HepG2 (cell line): ENCODE measurements at regions not wholly inside any gene's neighbourhood (a gene's known extent, or its start where the extent isn't known, plus 50 kb on each side); places are given as distances from the start of the nearest gene placed in this dataset.

Source experiments
- ATAC-seq: fragments of 200-7000 bp; cut with Tn5 transposase; 3 replicates; pipeline ENCODE4 v1.9.1; 2020; ENCODE audit warnings: mild to moderate bottlenecking, moderate library complexity
- BruUV-seq: library from RNA; stranded (reverse); fragments of 400-500 nt; replicated peaks from 2 replicates; lab custom pipeline; 2021; lab: Mats Ljungman, UMichigan
- CTCF ChIA-PET: fragments of 300-600 bp; formaldehyde crosslinking; extraction: SDS; loops from one replicate; lab custom pipeline; 2021; ENCODE audit warnings: low total read pairs, inconsistent platforms, low intra/inter-chr PET ratio; lab: Yijun Ruan, JAX
- POLR2A ChIA-PET: fragments of 350-600 bp; sonication (Branson Sonifier 250); formaldehyde crosslinking; loops from one replicate; lab custom pipeline; 2020; ENCODE audit warnings: antibody characterized with exemption, inconsistent platforms; lab: Yijun Ruan, JAX
- DNase-seq: peaks from one replicate; pipeline ENCODE4 v3.0.0-alpha.2; 2015; ENCODE audit warnings: low spot score
- FAIRE-seq: peaks from 3 replicates; lab custom pipeline; 2011; peaks lifted over from hg19 to GRCh38; lab: Jason Lieb, UNC
- H2AFZ ChIP-seq: one replicate; pipeline ENCODE4 v1.6.1; 2011; ENCODE audit warnings: low read length, inconsistent platforms
- H3K27ac ChIP-seq: fragments of 300-600 bp; 3 replicates; pipeline ENCODE4 v1.8.0; 2011; ENCODE audit warnings: mixed run types, mild to moderate bottlenecking, mixed read lengths, low read length, inconsistent platforms; ENCODE audit not compliant: insufficient read depth; ENCODE audit errors: extremely low read length
- H3K27me3 ChIP-seq, 2 experiments: fragments of 200-600 bp in 1 of 2; 2 replicates in 1 of 2; 3 replicates in 1 of 2; pipeline versions ENCODE4 v1.6.0 to v1.8.0; 2011; ENCODE audit warnings: low read length in 2 of 2, mild to moderate bottlenecking in 2 of 2, moderate library complexity in 2 of 2, inconsistent platforms in 1 of 2; ENCODE audit not compliant: insufficient read depth in 2 of 2, control insufficient read depth in 1 of 2
- H3K36me3 ChIP-seq, 2 experiments: fragments of 200-600 bp in 1 of 2; replicated peaks in 1 of 2; 2 replicates in 1 of 2; 3 replicates in 1 of 2; pipeline versions ENCODE4 v1.5.1 to v1.8.0; 2011; ENCODE audit warnings: low read length in 2 of 2, inconsistent platforms in 1 of 2; ENCODE audit not compliant: insufficient read depth in 2 of 2, control insufficient read depth in 1 of 2
- H3K4me1 ChIP-seq: 2 replicates; pipeline ENCODE4 v1.5.1; 2012; ENCODE audit warnings: low read length, inconsistent platforms; ENCODE audit not compliant: insufficient read depth
- H3K4me2 ChIP-seq: 2 replicates; pipeline ENCODE4 v1.6.0; 2011; ENCODE audit warnings: low read depth, low read length, inconsistent platforms
- H3K4me3 ChIP-seq, 3 experiments: fragments of 200-600 bp in 1 of 3; sonication (generic), shearing (Covaris generic) in 1 of 3; replicated peaks in 1 of 3; 2 replicates each; pipeline ENCODE4 v1.5.1; 2011 to 2016; ENCODE audit warnings: low read length in 3 of 3, inconsistent platforms in 2 of 3, low read depth in 2 of 3, mild to moderate bottlenecking in 2 of 3, control low read depth in 1 of 3, mixed read lengths in 1 of 3; ENCODE audit not compliant: insufficient read depth in 1 of 3
- H3K79me2 ChIP-seq: one replicate; pipeline ENCODE4 v1.6.1; 2011; ENCODE audit warnings: low read length, inconsistent platforms; ENCODE audit not compliant: insufficient read depth
- H3K9ac ChIP-seq: 2 replicates; pipeline ENCODE4 v1.6.0; 2011; ENCODE audit warnings: mild to moderate bottlenecking, low read depth, low read length, inconsistent platforms; ENCODE audit not compliant: insufficient read depth
- H3K9me3 ChIP-seq: 2 replicates; pipeline ENCODE4 v1.5.1; 2012; ENCODE audit warnings: mild to moderate bottlenecking, low read length
- H4K20me1 ChIP-seq: 2 replicates; pipeline ENCODE4 v1.6.0; 2011; ENCODE audit warnings: inconsistent platforms, mild to moderate bottlenecking, low read length, moderate library complexity; ENCODE audit not compliant: insufficient read depth
- CEBPB ChIP-seq: IDR thresholded peaks from 2 replicates; pipeline ENCODE4 v1.6.1; 2011; ENCODE audit warnings: low read depth, low read length, improper control_type of control experiment, borderline replicate concordance
- FOXP1 ChIP-seq, 2 experiments: fragments of 450-650 bp in 1 of 2; IDR thresholded peaks; 2 replicates each; pipeline ENCODE4 v1.6.1; 2017 to 2018; ENCODE audit warnings: antibody characterized with exemption in 1 of 2
- PCBP1 ChIP-seq: fragments of 200-400 bp; formaldehyde crosslinking; IDR thresholded peaks from 2 replicates; pipeline ENCODE4 v1.6.1; 2017; ENCODE audit warnings: mild to moderate bottlenecking, low read depth, low read length, borderline replicate concordance
- RCOR2 ChIP-seq: IDR thresholded peaks from 2 replicates; pipeline ENCODE4 v1.6.1; 2016; ENCODE audit warnings: missing biosample characterization, missing genetic modification reagents
- SRSF9 ChIP-seq: fragments of 200-400 bp; formaldehyde crosslinking; IDR thresholded peaks from 2 replicates; pipeline ENCODE4 v1.6.1; 2018; ENCODE audit warnings: borderline replicate concordance, mild to moderate bottlenecking, low read depth, low read length; ENCODE audit not compliant: insufficient read depth, poor library complexity, severe bottlenecking
- ZFX ChIP-seq: sonication (generic); formaldehyde crosslinking; IDR thresholded peaks from 2 replicates; pipeline ENCODE4 v1.4.0; 2020; ENCODE audit warnings: mild to moderate bottlenecking, low read depth, missing genetic modification reagents, moderate library complexity
- ZNF343 ChIP-seq: sonication (generic); formaldehyde crosslinking; IDR thresholded peaks from 2 replicates; pipeline ENCODE4 v1.4.0; 2020; ENCODE audit warnings: mild to moderate bottlenecking, missing genetic modification reagents
- ZNF484 ChIP-seq: sonication (generic); formaldehyde crosslinking; IDR thresholded peaks from 2 replicates; pipeline ENCODE4 v1.5.1; 2020; ENCODE audit warnings: mild to moderate bottlenecking, low read depth, missing genetic modification reagents, borderline replicate concordance
- ZNF569 ChIP-seq: sonication (generic); formaldehyde crosslinking; IDR thresholded peaks from 2 replicates; pipeline ENCODE4 v1.5.0; 2020; ENCODE audit warnings: mild to moderate bottlenecking, missing genetic modification reagents, moderate library complexity, borderline replicate concordance
- ZSCAN9 ChIP-seq: IDR thresholded peaks from 2 replicates; pipeline ENCODE4 v1.6.1; 2016; ENCODE audit warnings: borderline replicate concordance
- WGBS: methylation state at CpG from one replicate; pipeline ENCODE4 v1.1.6; 2017; ENCODE audit warnings: low lambda C conversion rate; 5-methylcytosine and 5-hydroxymethylcytosine counted together
- in situ Hi-C: cut with HindIII; loops from 2 replicates; pipeline ENCODE4 v1.10.0; 2017; ENCODE audit warnings: low pct_unique_long_range_greater_than_20kb; ENCODE audit not compliant: extremely low pct_ligation_motif_present
- intact Hi-C: fragments of 100-400 bp; cut with micrococcal nuclease; formaldehyde crosslinking; loops from one replicate; pipeline ENCODE4 v1.10.0; 2022; ENCODE audit not compliant: unreplicated experiment
- TF ChIP-seq, protein P1 (sequence below), 2 experiments: sonication (generic) in 1 of 2; formaldehyde crosslinking in 1 of 2; IDR thresholded peaks; 2 replicates each; pipeline versions ENCODE4 v1.4.0 to v1.6.1; 2016 to 2020; ENCODE audit warnings: borderline replicate concordance in 1 of 2, low read depth in 1 of 2, mild to moderate bottlenecking in 1 of 2, missing genetic modification reagents in 1 of 2

DNA sequence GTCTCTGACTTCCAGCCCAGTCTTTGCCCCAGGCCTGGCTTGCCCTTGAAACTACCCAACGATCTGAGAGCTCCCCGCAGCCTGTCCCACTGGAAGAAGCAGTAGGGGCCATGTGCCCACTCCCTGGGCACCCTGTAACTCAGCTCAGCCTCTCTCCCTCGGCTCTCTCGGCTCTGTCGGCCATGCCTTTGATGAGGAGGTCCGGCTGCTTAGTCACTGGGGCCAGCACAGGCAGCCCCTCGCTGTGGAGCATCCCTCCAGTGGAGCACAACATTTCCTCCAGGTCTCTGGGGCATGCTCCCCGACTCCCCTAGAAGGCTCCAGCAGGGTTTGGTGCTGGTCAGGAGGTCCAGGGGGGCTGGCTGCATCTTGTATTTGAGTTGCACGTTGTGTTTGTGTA is 83.3 kb upstream of the DISP3 start:
- Histone ChIP-seq H3K4me1 (no peaks in the 10 kb centered on the region), H3K79me2 (no peaks in the 10 kb centered on the region), H4K20me1 (no peaks in the 10 kb centered on the region; the same call in 1 of the 2 replicates), H2AFZ (no peak overlapping the region), H3K9ac (no peak overlapping the region), H3K4me2 (no peak overlapping the region), H3K27ac (no peak overlapping the region), H3K9me3 (no peaks in the 10 kb centered on the region), H3K36me3 (no peaks in the 10 kb centered on the region), H3K4me3 (no peak overlapping the region), H3K27me3 (peaks cover 10 to 57% of the 10 kb centered on the region in 2 experiments; a peak in 4 of 5 replicates)
- ChIA-PET CTCF (no interaction called here), POLR2A (no interaction called here)
- ATAC-seq (no peak), DNase-seq (no peak), FAIRE-seq (no peak)
- intact Hi-C loops (loop anchor here (10.0 kb wide), 1 partner anchor 929 kb away; no protein-coding TSS in a partner anchor), in situ Hi-C loops (no loop called here)
- TF ChIP-seq ZSCAN9 (CRISPR knock-in tag) (no peak), CEBPB (no peak), FOXP1 (IDR thresholded peaks at IDR 0.05) (no peak), FOXP1 (CRISPR knock-in tag; IDR thresholded peaks at IDR 0.05) (no peak), PCBP1 (no peak), SRSF9 (no peak), ZNF484 (CRISPR knock-in tag) (no peak), ZFX (CRISPR knock-in tag) (no peak), ZNF569 (CRISPR knock-in tag) (no peak), ZNF343 (no peak), RCOR2 (no peak)
- TF ChIP-seq, protein P1, sequence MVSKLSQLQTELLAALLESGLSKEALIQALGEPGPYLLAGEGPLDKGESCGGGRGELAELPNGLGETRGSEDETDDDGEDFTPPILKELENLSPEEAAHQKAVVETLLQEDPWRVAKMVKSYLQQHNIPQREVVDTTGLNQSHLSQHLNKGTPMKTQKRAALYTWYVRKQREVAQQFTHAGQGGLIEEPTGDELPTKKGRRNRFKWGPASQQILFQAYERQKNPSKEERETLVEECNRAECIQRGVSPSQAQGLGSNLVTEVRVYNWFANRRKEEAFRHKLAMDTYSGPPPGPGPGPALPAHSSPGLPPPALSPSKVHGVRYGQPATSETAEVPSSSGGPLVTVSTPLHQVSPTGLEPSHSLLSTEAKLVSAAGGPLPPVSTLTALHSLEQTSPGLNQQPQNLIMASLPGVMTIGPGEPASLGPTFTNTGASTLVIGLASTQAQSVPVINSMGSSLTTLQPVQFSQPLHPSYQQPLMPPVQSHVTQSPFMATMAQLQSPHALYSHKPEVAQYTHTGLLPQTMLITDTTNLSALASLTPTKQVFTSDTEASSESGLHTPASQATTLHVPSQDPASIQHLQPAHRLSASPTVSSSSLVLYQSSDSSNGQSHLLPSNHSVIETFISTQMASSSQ (IDR thresholded peaks at IDR 0.05; ENCODE audit: low read depth), result no peak
- TF ChIP-seq, protein P1 (CRISPR knock-in tag; IDR thresholded peaks at IDR 0.05; ENCODE audit: borderline replicate concordance), result no peak
- WGBS, result 0% methylated on average over 1 of the region's 9 CpGs
- BruUV-seq, result no TSS peak
